Spleen (tissue), 11 donors: ENCODE measurements at regions not wholly inside any gene's neighbourhood (a gene's known extent, or its start where the extent isn't known, plus 50 kb on each side); places are given as distances from the start of the nearest gene placed in this dataset.

ENCODE experiments used
- DNase-seq: peaks from one replicate; pipeline ENCODE4 v3.0.0-alpha.2; 2020
- H3K27ac ChIP-seq, 8 donors: fragments of 200-600 bp; sonication (generic) in 7 of 8; 1 replicate in 4 of 8; 2 replicates in 4 of 8; pipeline versions ENCODE4 v1.5.0 to v1.8.0; 2016 to 2021; ENCODE audit warnings: inconsistent platforms in 4 of 8, mild to moderate bottlenecking in 4 of 8, moderate library complexity in 1 of 8
- H3K27me3 ChIP-seq, 7 donors: fragments of 200-600 bp; sonication (generic) in 6 of 7; replicated peaks in 1 of 7; 1 replicate in 4 of 7; 2 replicates in 3 of 7; pipeline versions ENCODE4 v1.5.0 to v1.8.0; 2016 to 2021; ENCODE audit warnings: inconsistent platforms in 3 of 7, mild to moderate bottlenecking in 1 of 7
- H3K36me3 ChIP-seq, 6 donors: fragments of 200-600 bp; sonication (generic) in 5 of 6; 1 replicate in 4 of 6; 2 replicates in 2 of 6; pipeline versions ENCODE4 v1.5.0 to v1.8.0; 2016 to 2021; ENCODE audit warnings: inconsistent platforms in 2 of 6
- H3K4me1 ChIP-seq, 6 donors: fragments of 200-600 bp; sonication (generic) in 5 of 6; 1 replicate in 3 of 6; 2 replicates in 3 of 6; pipeline versions ENCODE4 v1.5.0 to v1.8.0; 2016 to 2021; ENCODE audit warnings: inconsistent platforms in 3 of 6
- H3K4me3 ChIP-seq, 8 donors: fragments of 200-600 bp; sonication (generic) in 7 of 8; 1 replicate in 4 of 8; 2 replicates in 4 of 8; pipeline versions ENCODE4 v1.5.0 to v1.8.0; 2016 to 2021; ENCODE audit warnings: inconsistent platforms in 4 of 8, mild to moderate bottlenecking in 4 of 8, moderate library complexity in 2 of 8
- H3K9me3 ChIP-seq, 8 donors: fragments of 200-600 bp; sonication (generic) in 7 of 8; 1 replicate in 4 of 8; 2 replicates in 4 of 8; pipeline versions ENCODE4 v1.5.0 to v1.8.0; 2016 to 2021; ENCODE audit warnings: inconsistent platforms in 4 of 8
- POLR2A ChIP-seq, 3 donors: fragments of 450-650 bp; IDR thresholded peaks; one replicate each; pipeline ENCODE4 v1.5.1; 2017; ENCODE audit warnings: antibody characterized with exemption in 3 of 3, mild to moderate bottlenecking in 1 of 3
- POLR2AphosphoS5 ChIP-seq, 3 donors: sonication (generic); formaldehyde crosslinking; IDR thresholded peaks; one replicate each; pipeline ENCODE4 v1.5.1; 2017; ENCODE audit warnings: antibody characterized with exemption in 3 of 3
- WGBS, 5 donors: extraction: QIAGEN DNeasy Blood & Tissue Kit in 3 of 5; methylation state at CpG; one replicate each; pipeline versions ENCODE4 v1.1.5 to v1.1.7; 2013 to 2018; 5-methylcytosine and 5-hydroxymethylcytosine counted together
- intact Hi-C: fragments of 100-400 bp; cut with DNase I; formaldehyde crosslinking; loops from one replicate; pipeline ENCODE4 v1.15.0; 2023; ENCODE audit warnings: low total_unique reads
- TF ChIP-seq, protein P1 (sequence below), 11 experiments: fragments of 200-600 bp in 7 of 11; fragments of 450-650 bp in 4 of 11; sonication (generic) in 4 of 11; IDR thresholded peaks in 8 of 11; conservative IDR thresholded peaks in 3 of 11; 1 replicate in 7 of 11; 2 replicates in 4 of 11; pipeline versions ENCODE4 v1.4.0 to v1.8.0; 2016 to 2021; ENCODE audit warnings: antibody characterized with exemption in 11 of 11, inconsistent platforms in 4 of 11, mild to moderate bottlenecking in 1 of 11
- donor health status: healthy with polysubstance abuse.
- donor health status: DM: no; HTN: no; CAD: no; lungs with moderate emphysema.
- donor health status: DM: no; HTN: no; CAD: no.
- donor health status: Bipolar disorder and iron deficiency.
- donor health status: healthy.
- donor health status: DM: no; HTN: no; CAD: no.
- donor health status: DM: yes; HTN: yes; CAD: no.

- H3K36me3 ChIP-seq = no peaks in the 10 kb centered on the region
- peaks cover 0 to 14% (median under 1%) of the 10 kb centered on the region in 8 donors for H3K9me3 ChIP-seq
- WGBS, 5 donors = 71 to 79% (median 74%) methylated on average over 6 of the region's 6 CpGs
- no peaks in the 10 kb centered on the region for H3K27me3 ChIP-seq
- H3K4me3 ChIP-seq = no peak overlapping the region
- H3K4me1 ChIP-seq = no peaks in the 10 kb centered on the region
- no peak overlapping the region for H3K27ac ChIP-seq
- intact Hi-C loops = no loop called here
- no peak for DNase-seq
- TF ChIP-seq, protein P1, sequence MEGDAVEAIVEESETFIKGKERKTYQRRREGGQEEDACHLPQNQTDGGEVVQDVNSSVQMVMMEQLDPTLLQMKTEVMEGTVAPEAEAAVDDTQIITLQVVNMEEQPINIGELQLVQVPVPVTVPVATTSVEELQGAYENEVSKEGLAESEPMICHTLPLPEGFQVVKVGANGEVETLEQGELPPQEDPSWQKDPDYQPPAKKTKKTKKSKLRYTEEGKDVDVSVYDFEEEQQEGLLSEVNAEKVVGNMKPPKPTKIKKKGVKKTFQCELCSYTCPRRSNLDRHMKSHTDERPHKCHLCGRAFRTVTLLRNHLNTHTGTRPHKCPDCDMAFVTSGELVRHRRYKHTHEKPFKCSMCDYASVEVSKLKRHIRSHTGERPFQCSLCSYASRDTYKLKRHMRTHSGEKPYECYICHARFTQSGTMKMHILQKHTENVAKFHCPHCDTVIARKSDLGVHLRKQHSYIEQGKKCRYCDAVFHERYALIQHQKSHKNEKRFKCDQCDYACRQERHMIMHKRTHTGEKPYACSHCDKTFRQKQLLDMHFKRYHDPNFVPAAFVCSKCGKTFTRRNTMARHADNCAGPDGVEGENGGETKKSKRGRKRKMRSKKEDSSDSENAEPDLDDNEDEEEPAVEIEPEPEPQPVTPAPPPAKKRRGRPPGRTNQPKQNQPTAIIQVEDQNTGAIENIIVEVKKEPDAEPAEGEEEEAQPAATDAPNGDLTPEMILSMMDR (IDR thresholded peaks at IDR 0.05 in 8 of 11, conservative IDR thresholded peaks at IDR 0.05 in 3 of 11) = no peak
- TF ChIP-seq POLR2A (IDR thresholded peaks at IDR 0.05) (no peak), POLR2AphosphoS5 (IDR thresholded peaks at IDR 0.05) (no peak)
These were observed 948.7 kb upstream of the SEL1L start for GRCh38 chr14:82482345-82482744.

DNA sequence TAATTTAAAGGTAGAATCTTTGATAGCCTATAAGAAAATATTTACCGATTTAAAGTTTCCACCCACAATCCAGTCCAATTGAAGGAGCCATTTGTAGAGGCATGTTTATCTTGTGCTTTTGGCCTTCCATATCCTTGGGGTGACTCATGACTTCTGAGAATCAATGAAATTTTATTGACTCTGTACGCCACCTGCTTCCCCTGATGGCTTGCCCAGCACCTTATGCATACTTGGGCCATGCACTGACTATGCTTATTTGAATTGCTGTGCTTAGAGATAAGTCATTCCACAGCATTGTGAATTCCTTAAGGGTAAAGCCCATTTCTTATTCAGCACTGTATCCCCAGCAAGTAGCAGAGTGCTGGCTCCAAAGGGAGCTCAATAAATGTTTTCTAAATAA is 954.8 kb upstream of the SEL1L start:
- Histone ChIP-seq H3K27ac (no peak overlapping the region), H3K9me3 (peaks cover 0 to 8% (median 0%) of the 10 kb centered on the region in 8 donors), H3K4me3 (no peak overlapping the region), H3K27me3 (no peaks in the 10 kb centered on the region), H3K36me3 (no peaks in the 10 kb centered on the region), H3K4me1 (no peaks in the 10 kb centered on the region)
- intact Hi-C loops = no loop called here
- TF ChIP-seq, protein P1 (IDR thresholded peaks at IDR 0.05 in 8 of 11, conservative IDR thresholded peaks at IDR 0.05 in 3 of 11) = no peak
- TF ChIP-seq POLR2AphosphoS5 (IDR thresholded peaks at IDR 0.05) (no peak), POLR2A (IDR thresholded peaks at IDR 0.05) (no peak)
- WGBS, 5 donors = 82 to 99% (median 90%) methylated on average over 2 of the region's 2 CpGs
- no peak for DNase-seq

DNA sequence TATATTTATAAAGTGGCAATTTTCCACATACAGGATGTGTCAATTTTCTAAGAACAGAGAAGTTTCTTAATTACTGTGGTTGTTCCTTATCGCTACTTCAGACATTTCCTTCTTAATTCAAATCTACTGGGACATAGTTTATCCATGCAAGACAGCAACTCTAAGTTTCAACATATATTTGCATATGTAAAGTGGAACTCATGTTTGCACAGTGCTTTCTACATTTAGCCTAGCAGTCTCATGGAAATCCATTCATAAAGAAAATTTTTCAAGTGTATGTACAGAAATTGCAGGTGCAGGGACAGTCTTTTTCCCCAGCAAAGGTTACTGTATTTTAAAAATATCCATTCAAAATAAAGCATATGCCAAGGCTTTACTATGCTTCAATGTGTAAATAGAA is 956.7 kb upstream of the SEL1L start:
- intact Hi-C loops = no loop called here
- DNase-seq = no peak
- H3K9me3 ChIP-seq = peaks cover 0 to 8% (median 0%) of the 10 kb centered on the region in 8 donors
- H3K4me3 ChIP-seq = no peak overlapping the region
- H3K27me3 ChIP-seq = no peaks in the 10 kb centered on the region
- no peaks in the 10 kb centered on the region for H3K4me1 ChIP-seq
- H3K27ac ChIP-seq = no peak overlapping the region
- no peak for TF ChIP-seq POLR2A (IDR thresholded peaks at IDR 0.05)
- TF ChIP-seq, protein P1 (IDR thresholded peaks at IDR 0.05 in 8 of 11, conservative IDR thresholded peaks at IDR 0.05 in 3 of 11) = no peak
- 65 to 82% (median 73%) methylated on average over 1 of the region's 1 CpG for WGBS, 5 donors
- H3K36me3 ChIP-seq = no peaks in the 10 kb centered on the region

DNA sequence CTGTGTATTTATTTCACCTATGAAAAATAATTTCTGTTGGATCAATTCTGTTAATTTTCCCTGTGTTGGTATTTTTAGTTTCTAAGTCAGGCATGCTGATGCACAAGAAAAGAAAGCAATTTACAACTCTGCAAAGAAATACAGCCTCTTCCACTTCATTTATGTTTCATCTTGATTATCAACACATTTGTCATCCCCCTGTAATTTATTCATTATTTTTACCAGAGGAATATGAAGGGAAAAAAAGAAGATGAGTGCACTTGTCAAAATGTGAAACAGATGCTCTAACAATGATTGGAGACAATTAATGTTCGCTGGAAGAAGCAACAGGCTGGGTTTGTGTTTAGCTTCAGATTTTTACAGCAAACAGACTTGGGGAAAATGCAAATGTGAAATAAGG is 958.5 kb upstream of the SEL1L start:
- Histone ChIP-seq H3K9me3 (peaks cover 0 to 3% (median 0%) of the 10 kb centered on the region in 8 donors), H3K4me1 (no peaks in the 10 kb centered on the region), H3K27ac (no peak overlapping the region), H3K4me3 (no peak overlapping the region), H3K36me3 (no peaks in the 10 kb centered on the region), H3K27me3 (no peaks in the 10 kb centered on the region)
- DNase-seq = no peak
- intact Hi-C loops = no loop called here
- TF ChIP-seq POLR2AphosphoS5 (IDR thresholded peaks at IDR 0.05) (no peak), POLR2A (IDR thresholded peaks at IDR 0.05) (no peak)
- TF ChIP-seq, protein P1 (IDR thresholded peaks at IDR 0.05 in 8 of 11, conservative IDR thresholded peaks at IDR 0.05 in 3 of 11) = no peak
- WGBS, 5 donors = 65 to 86% (median 78%) methylated on average over 1 of the region's 1 CpG
